ENCODE measurements at regions not wholly inside any gene's neighbourhood (a gene's known extent, or its start where the extent isn't known, plus 50 kb on each side); places are given as distances from the start of the nearest gene placed in this dataset.

GRCh38 chr7:22662556-22663356 is 64.2 kb upstream of the IL6 start:
- no peak for TF ChIP-seq USF2 (CRISPR knock-in tag; IDR thresholded peaks at IDR 0.05)
- no peak for TF ChIP-seq ESRRA (CRISPR knock-in tag; IDR thresholded peaks at IDR 0.05; ENCODE audit: borderline replicate concordance)
- no peak for TF ChIP-seq ETV6 (CRISPR knock-in tag; IDR thresholded peaks at IDR 0.05)
- TF ChIP-seq KAT7 (CRISPR knock-in tag; IDR thresholded peaks at IDR 0.05; ENCODE audit: borderline replicate concordance), result no peak
- TF ChIP-seq CTCF (IDR thresholded peaks at IDR 0.05), result no peak
- TF ChIP-seq FOXP4 (CRISPR knock-in tag; IDR thresholded peaks at IDR 0.05), result no peak
- TF ChIP-seq JUN (CRISPR knock-in tag; IDR thresholded peaks at IDR 0.05), result no peak

Data from WTC11 (cell line).